SK-N-SH (cell line): ENCODE measurements at regions not wholly inside any gene's neighbourhood (a gene's known extent, or its start where the extent isn't known, plus 50 kb on each side); places are given as distances from the start of the nearest gene placed in this dataset.
"Not testable (repeated sequence)": the region's sequence is repeated elsewhere in the genome, so short reads cannot be mapped to it uniquely, and the experiment has no call there.

Experiments
- EP300 ChIP-seq, 2 experiments: IDR thresholded peaks; 2 replicates each; pipeline versions ENCODE4 v1.4.0 to v1.6.1; 2012; ENCODE audit warnings: borderline replicate concordance in 1 of 2, low read depth in 1 of 2, low read length in 1 of 2
- FOXM1 ChIP-seq: IDR thresholded peaks from 2 replicates; pipeline ENCODE4 v1.4.0; 2012; ENCODE audit warnings: low read depth, mild to moderate bottlenecking
- GABPA ChIP-seq: IDR thresholded peaks from 2 replicates; pipeline ENCODE4 v1.4.0; 2012; ENCODE audit warnings: low read depth, mild to moderate bottlenecking
- JUND ChIP-seq: IDR thresholded peaks from 2 replicates; pipeline ENCODE4 v1.4.0; 2012
- NRF1 ChIP-seq: IDR thresholded peaks from 2 replicates; pipeline ENCODE4 v1.6.1; 2012; ENCODE audit warnings: low read depth, mild to moderate bottlenecking, low read length
- RAD21 ChIP-seq: IDR thresholded peaks from 2 replicates; pipeline ENCODE4 v1.6.1; 2012; ENCODE audit warnings: mild to moderate bottlenecking, low read length
- RFX5 ChIP-seq: IDR thresholded peaks from 2 replicates; pipeline ENCODE4 v1.6.1; 2012; ENCODE audit warnings: mild to moderate bottlenecking, improper control_type of control experiment, low read length
- TF ChIP-seq, protein P1 (sequence below): IDR thresholded peaks from 2 replicates; pipeline ENCODE4 v1.6.1; 2012; ENCODE audit warnings: mild to moderate bottlenecking, low read depth, low read length, moderate library complexity
- TF ChIP-seq, protein P2 (sequence below): fragments of 200-600 bp; sonication (generic); IDR thresholded peaks from 2 replicates; pipeline ENCODE4 v1.6.1; 2017; ENCODE audit warnings: antibody characterized with exemption, mild to moderate bottlenecking, moderate library complexity

DNA sequence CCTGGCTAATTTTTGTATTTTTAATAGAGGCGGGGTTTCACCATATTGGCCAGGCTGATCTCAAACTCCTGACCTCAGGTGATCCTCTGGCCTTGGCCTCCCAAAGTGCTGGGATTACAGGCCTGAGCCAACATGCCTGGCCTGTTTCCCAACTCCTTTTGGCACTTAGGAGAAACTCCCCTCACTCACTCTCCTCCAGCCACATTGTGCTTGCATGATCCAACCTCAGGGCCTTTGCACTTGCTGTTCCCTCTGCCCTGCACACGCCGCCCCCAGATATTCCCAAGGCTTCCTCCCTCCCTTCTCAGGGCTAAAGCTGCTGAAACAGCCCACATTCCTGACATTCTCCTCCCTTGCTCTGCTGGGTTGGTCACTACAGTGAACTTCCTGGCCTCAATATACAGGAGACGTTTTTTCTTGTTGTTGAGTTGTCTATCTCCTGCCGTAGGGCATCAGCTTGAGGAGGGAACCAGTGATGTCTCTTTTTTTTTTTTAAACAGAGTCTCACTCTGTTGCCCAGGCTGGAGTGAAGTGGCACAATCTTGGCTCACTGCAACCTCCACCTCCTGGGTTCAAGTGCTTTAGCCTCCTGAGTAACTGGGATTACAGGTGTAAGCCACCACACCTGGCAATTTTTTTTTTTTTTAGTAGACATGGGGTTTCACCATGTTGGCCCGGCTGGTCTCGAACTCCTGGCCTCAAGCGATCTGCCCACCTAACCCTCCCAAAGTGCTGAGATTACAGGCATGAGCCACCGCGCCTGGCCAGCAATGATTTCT lies 61.4 kb upstream of the PTPN1 start:
- TF ChIP-seq GABPA; FOXM1; NRF1; JUND; EP300 (IDR thresholded peaks at IDR 0.05; ENCODE audit: borderline replicate concordance in 1 of 2, low read depth in 1 of 2, low read length in 1 of 2); RAD21; RFX5: not testable (repeated sequence)
- TF ChIP-seq, protein P1, sequence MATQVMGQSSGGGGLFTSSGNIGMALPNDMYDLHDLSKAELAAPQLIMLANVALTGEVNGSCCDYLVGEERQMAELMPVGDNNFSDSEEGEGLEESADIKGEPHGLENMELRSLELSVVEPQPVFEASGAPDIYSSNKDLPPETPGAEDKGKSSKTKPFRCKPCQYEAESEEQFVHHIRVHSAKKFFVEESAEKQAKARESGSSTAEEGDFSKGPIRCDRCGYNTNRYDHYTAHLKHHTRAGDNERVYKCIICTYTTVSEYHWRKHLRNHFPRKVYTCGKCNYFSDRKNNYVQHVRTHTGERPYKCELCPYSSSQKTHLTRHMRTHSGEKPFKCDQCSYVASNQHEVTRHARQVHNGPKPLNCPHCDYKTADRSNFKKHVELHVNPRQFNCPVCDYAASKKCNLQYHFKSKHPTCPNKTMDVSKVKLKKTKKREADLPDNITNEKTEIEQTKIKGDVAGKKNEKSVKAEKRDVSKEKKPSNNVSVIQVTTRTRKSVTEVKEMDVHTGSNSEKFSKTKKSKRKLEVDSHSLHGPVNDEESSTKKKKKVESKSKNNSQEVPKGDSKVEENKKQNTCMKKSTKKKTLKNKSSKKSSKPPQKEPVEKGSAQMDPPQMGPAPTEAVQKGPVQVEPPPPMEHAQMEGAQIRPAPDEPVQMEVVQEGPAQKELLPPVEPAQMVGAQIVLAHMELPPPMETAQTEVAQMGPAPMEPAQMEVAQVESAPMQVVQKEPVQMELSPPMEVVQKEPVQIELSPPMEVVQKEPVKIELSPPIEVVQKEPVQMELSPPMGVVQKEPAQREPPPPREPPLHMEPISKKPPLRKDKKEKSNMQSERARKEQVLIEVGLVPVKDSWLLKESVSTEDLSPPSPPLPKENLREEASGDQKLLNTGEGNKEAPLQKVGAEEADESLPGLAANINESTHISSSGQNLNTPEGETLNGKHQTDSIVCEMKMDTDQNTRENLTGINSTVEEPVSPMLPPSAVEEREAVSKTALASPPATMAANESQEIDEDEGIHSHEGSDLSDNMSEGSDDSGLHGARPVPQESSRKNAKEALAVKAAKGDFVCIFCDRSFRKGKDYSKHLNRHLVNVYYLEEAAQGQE, result not testable (repeated sequence)
- TF ChIP-seq, protein P2, sequence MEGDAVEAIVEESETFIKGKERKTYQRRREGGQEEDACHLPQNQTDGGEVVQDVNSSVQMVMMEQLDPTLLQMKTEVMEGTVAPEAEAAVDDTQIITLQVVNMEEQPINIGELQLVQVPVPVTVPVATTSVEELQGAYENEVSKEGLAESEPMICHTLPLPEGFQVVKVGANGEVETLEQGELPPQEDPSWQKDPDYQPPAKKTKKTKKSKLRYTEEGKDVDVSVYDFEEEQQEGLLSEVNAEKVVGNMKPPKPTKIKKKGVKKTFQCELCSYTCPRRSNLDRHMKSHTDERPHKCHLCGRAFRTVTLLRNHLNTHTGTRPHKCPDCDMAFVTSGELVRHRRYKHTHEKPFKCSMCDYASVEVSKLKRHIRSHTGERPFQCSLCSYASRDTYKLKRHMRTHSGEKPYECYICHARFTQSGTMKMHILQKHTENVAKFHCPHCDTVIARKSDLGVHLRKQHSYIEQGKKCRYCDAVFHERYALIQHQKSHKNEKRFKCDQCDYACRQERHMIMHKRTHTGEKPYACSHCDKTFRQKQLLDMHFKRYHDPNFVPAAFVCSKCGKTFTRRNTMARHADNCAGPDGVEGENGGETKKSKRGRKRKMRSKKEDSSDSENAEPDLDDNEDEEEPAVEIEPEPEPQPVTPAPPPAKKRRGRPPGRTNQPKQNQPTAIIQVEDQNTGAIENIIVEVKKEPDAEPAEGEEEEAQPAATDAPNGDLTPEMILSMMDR, result not testable (repeated sequence)
